Breast epithelium (tissue), 4 donors: ENCODE measurements at regions not wholly inside any gene's neighbourhood (a gene's known extent, or its start where the extent isn't known, plus 50 kb on each side); places are given as distances from the start of the nearest gene placed in this dataset.

Experiments
- DNase-seq, 2 donors: peaks; one replicate each; pipeline ENCODE4 v3.0.0-alpha.2; 2019; ENCODE audit warnings: low spot score in 2 of 2
- H3K27ac ChIP-seq, 2 donors: fragments of 200-600 bp; sonication (generic) in 1 of 2; one replicate each; pipeline ENCODE4 v1.5.1; 2016 to 2019; ENCODE audit warnings: mild to moderate bottlenecking in 1 of 2
- H3K27me3 ChIP-seq, 2 donors: fragments of 200-600 bp; sonication (generic) in 1 of 2; one replicate each; pipeline versions ENCODE4 v1.5.1 to v1.6.0; 2017 to 2019; ENCODE audit warnings: control low read depth in 1 of 2, mild to moderate bottlenecking in 1 of 2
- H3K36me3 ChIP-seq: fragments of 200-600 bp; one replicate; pipeline ENCODE4 v1.5.1; 2019
- H3K4me1 ChIP-seq, 2 donors: fragments of 200-600 bp; sonication (generic); one replicate each; pipeline ENCODE4 v1.5.1; 2016 to 2019; ENCODE audit warnings: control low read depth in 1 of 2
- H3K4me3 ChIP-seq, 3 donors: fragments of 200-600 bp; sonication (generic); 1 replicate in 2 of 3; 2 replicates in 1 of 3; pipeline ENCODE4 v1.5.1; 2016 to 2019; ENCODE audit warnings: mild to moderate bottlenecking in 3 of 3, moderate library complexity in 2 of 3
- H3K9me3 ChIP-seq, 2 donors: fragments of 200-600 bp; sonication (generic) in 1 of 2; one replicate each; pipeline ENCODE4 v1.5.1; 2016 to 2019; ENCODE audit warnings: control low read depth in 1 of 2
- POLR2A ChIP-seq: fragments of 450-650 bp; IDR thresholded peaks from one replicate; pipeline ENCODE4 v1.6.1; 2016; ENCODE audit warnings: antibody characterized with exemption, mild to moderate bottlenecking, moderate library complexity
- POLR2AphosphoS5 ChIP-seq, 3 donors: sonication (generic); formaldehyde crosslinking; IDR thresholded peaks; one replicate each; pipeline ENCODE4 v1.6.1; 2017; ENCODE audit warnings: antibody characterized with exemption in 3 of 3
- intact Hi-C: fragments of 100-400 bp; cut with DNase I; formaldehyde crosslinking; loops from one replicate; pipeline ENCODE4 v1.15.1; 2023; ENCODE audit warnings: low total_unique reads
- TF ChIP-seq, protein P1 (sequence below), 3 donors: fragments of 450-650 bp; IDR thresholded peaks; one replicate each; pipeline ENCODE4 v1.5.1; 2016 to 2017; ENCODE audit warnings: antibody characterized with exemption in 3 of 3, mild to moderate bottlenecking in 3 of 3, moderate library complexity in 3 of 3

DNA sequence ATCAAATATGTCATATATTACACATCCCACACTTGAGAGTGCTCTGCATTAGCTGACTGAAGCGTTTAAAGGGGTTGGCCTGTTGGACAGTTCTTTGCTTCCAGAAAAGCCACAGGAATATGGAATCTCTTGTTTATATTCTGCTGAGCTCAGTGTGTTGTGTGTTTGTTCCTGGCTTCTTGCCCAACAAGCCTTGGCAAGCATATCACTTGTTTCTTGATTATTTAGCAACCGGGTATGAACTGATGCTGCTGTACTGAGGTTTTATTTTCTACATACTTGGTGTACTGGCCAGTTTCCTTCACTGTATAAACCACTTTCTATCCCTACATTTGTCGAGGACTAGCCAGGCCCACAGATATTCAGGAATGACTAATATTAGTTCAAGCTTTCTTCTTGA is 378.9 kb downstream of the KCTD16 start:
- no peaks in the 10 kb centered on the region for H3K36me3 ChIP-seq
- no peak overlapping the region for H3K4me3 ChIP-seq
- H3K9me3 ChIP-seq, result peaks cover 0 to under 1% of the 10 kb centered on the region in 2 donors
- peak in 1 of 2 donors; percentile 18 for DNase-seq
- no peak overlapping the region for H3K27ac ChIP-seq
- H3K4me1 ChIP-seq, result no peaks in the 10 kb centered on the region
- no peaks in the 10 kb centered on the region for H3K27me3 ChIP-seq
- TF ChIP-seq POLR2A (no peak), POLR2AphosphoS5 (IDR thresholded peaks at IDR 0.05) (no peak)
- TF ChIP-seq, protein P1, sequence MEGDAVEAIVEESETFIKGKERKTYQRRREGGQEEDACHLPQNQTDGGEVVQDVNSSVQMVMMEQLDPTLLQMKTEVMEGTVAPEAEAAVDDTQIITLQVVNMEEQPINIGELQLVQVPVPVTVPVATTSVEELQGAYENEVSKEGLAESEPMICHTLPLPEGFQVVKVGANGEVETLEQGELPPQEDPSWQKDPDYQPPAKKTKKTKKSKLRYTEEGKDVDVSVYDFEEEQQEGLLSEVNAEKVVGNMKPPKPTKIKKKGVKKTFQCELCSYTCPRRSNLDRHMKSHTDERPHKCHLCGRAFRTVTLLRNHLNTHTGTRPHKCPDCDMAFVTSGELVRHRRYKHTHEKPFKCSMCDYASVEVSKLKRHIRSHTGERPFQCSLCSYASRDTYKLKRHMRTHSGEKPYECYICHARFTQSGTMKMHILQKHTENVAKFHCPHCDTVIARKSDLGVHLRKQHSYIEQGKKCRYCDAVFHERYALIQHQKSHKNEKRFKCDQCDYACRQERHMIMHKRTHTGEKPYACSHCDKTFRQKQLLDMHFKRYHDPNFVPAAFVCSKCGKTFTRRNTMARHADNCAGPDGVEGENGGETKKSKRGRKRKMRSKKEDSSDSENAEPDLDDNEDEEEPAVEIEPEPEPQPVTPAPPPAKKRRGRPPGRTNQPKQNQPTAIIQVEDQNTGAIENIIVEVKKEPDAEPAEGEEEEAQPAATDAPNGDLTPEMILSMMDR (IDR thresholded peaks at IDR 0.05), result no peak
- intact Hi-C loops, result no loop called here

DNA sequence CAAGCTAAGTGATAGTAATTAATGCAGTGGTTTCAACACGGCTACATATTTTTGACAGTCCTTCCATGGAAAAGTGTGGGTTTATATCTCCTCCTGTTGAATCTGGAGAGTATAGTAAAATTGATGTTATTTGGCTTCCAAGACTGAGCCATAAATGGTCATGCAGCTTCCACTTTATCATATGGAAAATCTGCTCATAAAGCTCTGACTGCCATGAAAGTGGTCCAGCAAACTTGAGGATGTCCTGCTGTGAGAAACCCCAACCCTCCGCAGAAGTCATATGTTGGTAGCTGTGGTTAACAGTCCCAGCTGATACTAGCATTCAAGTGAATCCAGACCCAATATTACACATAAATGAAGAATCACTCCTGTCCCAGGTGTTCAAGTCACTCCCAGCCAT is 378.3 kb downstream of the KCTD16 start:
- Histone ChIP-seq H3K4me1 (no peaks in the 10 kb centered on the region), H3K4me3 (no peak overlapping the region), H3K36me3 (no peaks in the 10 kb centered on the region), H3K27me3 (no peaks in the 10 kb centered on the region), H3K27ac (no peak overlapping the region), H3K9me3 (no peaks in the 10 kb centered on the region)
- no peak for DNase-seq
- intact Hi-C loops, result no loop called here
- TF ChIP-seq POLR2A (no peak), POLR2AphosphoS5 (IDR thresholded peaks at IDR 0.05) (no peak)
- TF ChIP-seq, protein P1 (IDR thresholded peaks at IDR 0.05), result no peak

DNA sequence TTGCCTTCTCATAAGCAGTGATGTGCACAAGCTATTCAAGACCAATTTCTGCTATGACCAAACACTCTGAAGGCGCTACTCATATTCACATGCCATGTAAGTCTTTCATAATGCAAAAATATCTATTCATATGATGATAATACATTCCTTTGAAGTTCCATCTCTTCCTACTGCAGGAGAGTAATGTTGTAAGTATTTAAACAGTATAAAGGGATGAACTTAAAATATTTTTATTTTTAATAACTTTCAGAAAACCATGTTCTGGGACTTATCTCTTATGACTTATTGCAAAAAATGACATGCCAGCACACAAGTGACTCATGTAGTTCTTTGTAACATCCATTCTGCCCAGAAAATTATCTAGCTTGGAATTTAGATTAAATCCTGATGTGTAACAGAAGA is 376.4 kb downstream of the KCTD16 start:
- H3K9me3 ChIP-seq, result no peaks in the 10 kb centered on the region
- intact Hi-C loops, result no loop called here

DNA sequence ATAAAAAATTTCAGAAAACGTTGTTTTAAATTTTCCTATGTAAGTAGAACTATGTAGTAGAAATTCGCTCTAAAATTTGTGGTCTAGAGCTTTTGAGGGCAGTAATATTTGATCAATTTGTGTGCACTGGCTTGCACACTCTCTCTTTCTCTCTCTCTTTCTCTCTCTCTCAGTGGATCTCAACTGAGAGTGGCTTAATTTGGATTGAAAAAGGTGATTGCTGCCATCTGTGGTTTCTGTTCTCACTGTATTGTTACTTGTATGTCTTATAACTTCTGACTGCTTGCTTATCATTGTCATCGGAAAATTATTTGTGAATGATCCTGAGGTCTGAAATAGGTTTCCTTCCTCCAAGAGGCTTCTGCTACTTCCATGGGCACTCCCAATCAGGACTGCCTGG is 368.2 kb downstream of the KCTD16 start:
- H3K9me3 ChIP-seq, result peaks cover 4 to 8% of the 10 kb centered on the region in 2 donors
- TF ChIP-seq, protein P1 (IDR thresholded peaks at IDR 0.05), result no peak
- no peak for TF ChIP-seq POLR2AphosphoS5 (IDR thresholded peaks at IDR 0.05)
- H3K27ac ChIP-seq, result no peak overlapping the region
- intact Hi-C loops, result no loop called here
- no peaks in the 10 kb centered on the region for H3K36me3 ChIP-seq
- no peak for DNase-seq
- no peaks in the 10 kb centered on the region for H3K27me3 ChIP-seq
- H3K4me3 ChIP-seq, result no peak overlapping the region
- H3K4me1 ChIP-seq, result no peaks in the 10 kb centered on the region

More for the DNA sequence above, 376.4 kb downstream of the KCTD16 start:
- no peak for DNase-seq
- Histone ChIP-seq H3K27ac (no peak overlapping the region), H3K36me3 (no peaks in the 10 kb centered on the region), H3K4me3 (no peak overlapping the region), H3K27me3 (no peaks in the 10 kb centered on the region), H3K4me1 (no peaks in the 10 kb centered on the region)
- TF ChIP-seq, protein P1 (IDR thresholded peaks at IDR 0.05), result no peak
- TF ChIP-seq POLR2A (no peak), POLR2AphosphoS5 (IDR thresholded peaks at IDR 0.05) (no peak)
